GM12892 (cell line): ENCODE measurements at regions not wholly inside any gene's neighbourhood (a gene's known extent, or its start where the extent isn't known, plus 50 kb on each side); places are given as distances from the start of the nearest gene placed in this dataset.
"Not testable (repeated sequence)": the region's sequence is repeated elsewhere in the genome, so short reads cannot be mapped to it uniquely, and the experiment has no call there.

ENCODE experiments used
- DNase-seq: peaks from one replicate; pipeline ENCODE4 v3.0.0; 2011; ENCODE audit not compliant: insufficient read length
- FAIRE-seq: peaks from 2 replicates; lab custom pipeline; 2011; peaks lifted over from hg19 to GRCh38; lab: Jason Lieb, UNC
- POLR2A ChIP-seq: IDR thresholded peaks from 2 replicates; pipeline ENCODE4 v1.6.1; 2011; ENCODE audit warnings: low read depth, low read length, control low read depth
- POLR2AphosphoS5 ChIP-seq: IDR thresholded peaks from 2 replicates; pipeline ENCODE4 v1.6.1; 2011; ENCODE audit warnings: low read depth, low read length, control low read depth
- TAF1 ChIP-seq: IDR thresholded peaks from 2 replicates; pipeline ENCODE4 v1.6.1; 2011; ENCODE audit warnings: low read depth, mild to moderate bottlenecking, control low read depth, low read length, borderline replicate concordance

DNA sequence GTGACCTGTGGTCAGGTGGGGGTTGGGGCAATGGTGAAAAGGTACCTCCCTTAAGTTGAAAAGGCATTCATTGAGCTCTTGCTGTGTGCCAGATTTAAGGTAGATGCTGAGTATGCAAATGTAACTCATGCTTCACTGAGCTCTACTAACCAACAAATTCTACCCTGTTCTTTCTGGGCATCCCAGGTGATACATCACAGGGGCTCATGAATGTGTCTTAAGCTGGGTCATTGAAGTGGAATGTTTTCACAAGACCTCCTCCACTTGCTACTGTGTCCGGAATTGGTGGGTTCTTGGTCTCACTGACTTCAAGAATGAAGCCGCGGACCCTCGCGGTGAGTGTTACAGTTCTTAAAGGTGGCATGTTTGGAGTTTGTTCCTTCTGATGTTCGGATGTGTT is 362.8 kb upstream of the ZNF462 start:
- TF ChIP-seq TAF1 (no peak), POLR2A (no peak), POLR2AphosphoS5 (no peak)
- FAIRE-seq (no peak), DNase-seq (no peak)

DNA sequence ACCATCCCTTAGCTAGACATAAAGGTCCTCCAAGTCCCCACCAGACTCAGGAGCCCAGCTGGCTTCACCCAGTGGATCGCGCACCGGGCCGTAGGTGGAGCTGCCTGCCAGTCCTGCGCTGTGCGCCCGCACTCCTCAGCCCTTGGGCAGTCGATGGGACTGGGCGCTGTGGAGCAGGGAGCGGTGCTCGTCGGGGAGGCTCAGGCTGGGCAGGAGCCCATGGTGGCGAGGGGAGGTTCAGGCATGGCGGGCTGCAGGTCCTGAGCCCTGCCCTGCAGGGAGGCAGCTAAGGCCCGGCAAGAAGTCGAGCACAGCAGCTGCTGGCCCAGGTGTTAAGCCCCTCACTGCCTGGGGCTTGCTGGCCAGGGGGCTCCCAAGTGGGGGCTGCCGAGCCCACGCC is 361.8 kb upstream of the ZNF462 start:
- not testable (repeated sequence) for DNase-seq, FAIRE-seq

DNA sequence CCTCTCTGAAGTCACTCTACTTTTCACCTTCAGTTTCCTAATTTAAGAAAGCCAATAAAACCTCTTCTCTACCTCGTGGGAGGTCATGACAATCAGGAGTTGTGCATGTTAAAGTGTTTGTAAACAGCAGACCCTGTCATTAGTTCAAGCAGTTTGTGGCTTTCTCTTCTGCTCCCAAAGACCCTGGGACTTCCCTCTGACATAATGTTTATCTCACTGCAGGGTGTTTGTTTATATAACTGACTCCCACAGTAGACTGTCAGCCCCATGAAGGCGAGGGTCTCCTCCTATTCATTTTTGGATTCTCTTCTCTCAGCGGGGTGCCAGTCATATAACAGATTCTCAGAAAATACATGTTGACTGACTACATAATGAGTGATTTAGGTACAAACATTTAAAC is 360.0 kb upstream of the ZNF462 start:
- DNase-seq (no peak), FAIRE-seq (no peak)
- TF ChIP-seq POLR2A, result no peak

DNA sequence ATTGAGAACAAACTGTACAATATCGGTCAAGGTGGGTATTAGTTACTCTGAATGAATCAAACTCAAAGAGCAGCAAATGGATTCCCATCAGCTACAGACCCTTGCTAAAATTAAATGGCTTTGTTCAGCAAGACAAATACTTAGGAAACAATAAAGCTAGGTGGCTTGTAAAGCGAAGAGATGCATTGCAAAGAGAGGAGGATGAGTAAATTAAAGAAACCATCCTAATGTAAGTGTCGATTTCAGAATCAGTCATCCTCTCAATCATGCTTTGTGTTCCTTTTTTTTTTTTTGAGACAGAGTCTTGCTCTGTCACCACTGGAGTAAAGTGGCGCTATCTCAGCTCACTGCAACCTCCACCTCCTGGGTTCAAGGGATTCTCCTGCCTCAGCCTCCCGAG is 359.2 kb upstream of the ZNF462 start:
- no peak for FAIRE-seq
- DNase-seq, result no peak

DNA sequence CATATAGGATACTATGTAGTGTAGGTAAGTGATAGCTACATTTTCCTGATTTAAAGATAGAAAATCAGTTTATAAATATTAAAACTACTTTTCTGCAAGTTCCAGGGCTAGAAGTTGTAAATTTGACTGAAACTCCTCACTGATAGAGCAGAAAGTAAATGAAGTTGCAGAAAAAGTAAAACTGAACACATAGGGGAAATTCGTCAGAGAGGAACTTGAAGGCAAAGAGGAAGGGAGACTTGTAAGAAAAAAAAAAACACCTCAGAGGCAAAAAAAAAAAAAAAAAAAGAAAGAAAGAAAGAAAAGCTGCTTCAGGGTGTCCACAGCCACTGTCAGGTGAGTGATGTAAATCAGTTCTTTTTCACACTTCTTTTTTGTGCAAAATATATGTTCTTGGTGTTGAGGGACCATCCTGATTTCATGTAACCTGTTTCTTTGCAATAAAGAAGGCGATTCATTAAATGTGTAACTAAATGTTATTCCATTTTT is 336.2 kb upstream of the ZNF462 start:
- DNase-seq (no peak), FAIRE-seq (no peak)
- TF ChIP-seq POLR2AphosphoS5, result no peak
- TF ChIP-seq TAF1, result no peak
- TF ChIP-seq POLR2A, result no peak

More for the DNA sequence above, 359.2 kb upstream of the ZNF462 start:
- TF ChIP-seq POLR2AphosphoS5, result no peak
- no peak for TF ChIP-seq TAF1
- TF ChIP-seq POLR2A, result no peak

DNA sequence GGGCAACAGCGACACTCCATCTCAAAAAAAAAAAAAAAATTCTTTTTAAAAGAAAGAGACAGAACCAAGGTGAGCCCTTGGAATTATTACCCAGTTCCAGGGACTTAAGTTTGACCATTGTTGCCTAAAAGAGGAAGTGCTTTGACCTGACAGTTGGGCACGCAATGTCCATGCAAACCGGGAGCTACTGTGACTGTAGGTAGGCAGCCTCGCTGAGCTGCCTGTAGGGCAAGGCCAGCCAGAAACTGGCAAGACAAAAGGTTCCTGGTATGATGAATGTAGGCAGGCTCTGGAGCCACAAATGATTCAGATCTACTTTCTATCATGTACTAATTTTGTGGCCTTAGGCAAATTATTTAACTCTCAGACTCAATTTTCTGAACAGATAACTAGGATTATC is 334.8 kb upstream of the ZNF462 start:
- TF ChIP-seq POLR2A, result no peak
- no peak for TF ChIP-seq TAF1
- no peak for TF ChIP-seq POLR2AphosphoS5
- DNase-seq, result no peak
- FAIRE-seq, result no peak

DNA sequence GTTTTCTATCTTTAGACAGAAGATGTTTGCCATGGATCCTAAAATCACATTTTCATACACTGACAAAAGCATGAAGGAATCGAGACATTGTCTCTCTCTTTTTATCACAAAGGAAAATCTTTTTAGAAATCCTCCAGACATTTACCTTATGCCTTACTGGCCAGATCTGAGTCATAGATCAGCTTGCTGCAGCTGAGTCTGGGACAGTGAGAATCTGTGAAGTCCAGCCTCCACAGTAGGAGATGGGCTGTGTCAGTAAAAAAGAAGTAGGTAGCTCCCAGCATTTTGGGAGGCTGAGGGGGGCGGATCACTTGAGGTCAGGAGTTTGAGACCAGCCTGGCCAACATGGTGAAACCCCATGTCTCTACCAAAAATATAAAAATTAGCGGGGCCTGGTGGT is 333.4 kb upstream of the ZNF462 start:
- no peak for TF ChIP-seq POLR2A
- FAIRE-seq (no peak), DNase-seq (no peak)

DNA sequence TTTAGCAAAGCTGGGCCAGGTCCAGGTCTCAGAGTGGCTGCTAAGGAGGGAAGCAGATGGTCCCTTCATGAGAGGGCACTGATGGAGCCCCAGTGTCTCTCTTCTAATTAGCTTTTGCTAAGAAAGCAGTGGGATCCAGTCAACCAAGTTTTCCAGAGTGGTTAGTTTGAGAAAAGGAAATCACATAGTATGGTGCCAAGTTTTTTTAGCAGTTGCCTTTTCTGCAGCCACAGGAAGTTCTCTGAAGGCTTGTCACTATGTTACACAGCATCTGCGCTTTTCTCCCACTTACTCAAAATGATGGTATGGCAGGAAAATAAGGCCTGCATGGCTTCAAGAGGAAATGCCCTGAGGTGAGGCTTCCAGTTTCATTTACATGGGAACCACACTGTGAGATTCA is 331.5 kb upstream of the ZNF462 start:
- DNase-seq (no peak), FAIRE-seq (no peak)
- TF ChIP-seq POLR2AphosphoS5, result no peak
- no peak for TF ChIP-seq TAF1
- no peak for TF ChIP-seq POLR2A

DNA sequence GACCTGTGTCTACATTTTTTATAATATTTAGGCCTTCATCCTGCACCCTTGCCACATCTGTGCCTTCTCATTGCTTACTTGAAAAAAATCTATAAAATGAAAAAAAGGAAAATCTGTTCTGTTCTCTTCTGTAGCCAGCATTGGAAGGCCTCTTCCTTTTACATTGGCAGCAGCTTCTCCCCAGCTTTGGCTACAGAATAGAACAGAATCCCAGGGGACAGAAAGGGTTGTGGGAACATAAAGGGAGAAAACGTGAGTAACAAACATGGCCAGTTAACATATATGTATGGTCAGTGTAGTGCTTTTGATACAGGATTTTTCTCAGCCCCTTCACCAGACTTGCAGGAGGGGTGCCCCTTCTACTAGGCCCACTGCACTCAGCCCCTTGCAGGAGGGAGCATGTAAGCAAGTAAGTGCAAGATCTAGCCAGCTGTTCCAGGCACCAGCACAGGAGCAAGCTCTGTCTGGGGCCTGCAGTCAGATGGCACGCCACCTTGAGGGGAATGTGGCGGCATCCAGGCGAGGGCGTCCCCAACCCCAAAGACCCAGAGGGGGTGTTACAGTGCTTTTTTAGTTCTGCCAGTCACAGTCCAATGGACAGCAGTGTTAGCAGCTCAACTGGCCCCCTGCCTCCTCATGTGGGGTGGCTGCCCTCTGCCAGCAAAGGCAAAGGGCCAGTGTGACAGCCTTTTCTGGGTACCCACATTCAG is 330.5 kb upstream of the ZNF462 start:
- TF ChIP-seq TAF1, result no peak
- TF ChIP-seq POLR2A, result no peak
- no peak for TF ChIP-seq POLR2AphosphoS5
- no peak for FAIRE-seq

DNA sequence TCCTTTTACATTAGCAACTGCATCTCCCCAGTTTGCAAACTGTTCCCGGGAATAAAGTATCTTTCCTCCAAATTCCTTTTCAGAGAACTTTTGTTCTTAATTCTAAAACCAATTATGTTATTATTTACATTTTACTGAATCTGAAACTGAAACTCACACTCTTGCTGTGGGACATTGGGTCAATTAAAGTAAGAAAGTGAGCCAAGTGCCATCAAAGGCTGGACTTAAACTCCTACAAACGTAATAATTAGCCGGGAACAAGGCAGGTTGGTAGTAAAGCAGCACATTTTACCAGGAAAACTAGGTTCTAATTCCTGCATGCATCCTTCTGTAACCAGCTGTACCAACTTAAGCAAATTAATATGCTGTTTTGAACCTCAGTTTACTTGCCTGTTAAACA is 328.2 kb upstream of the ZNF462 start:
- TF ChIP-seq POLR2AphosphoS5, result no peak
- TF ChIP-seq TAF1, result no peak
- no peak for TF ChIP-seq POLR2A
- FAIRE-seq, result no peak
- DNase-seq, result no peak

More for the DNA sequence above, 330.5 kb upstream of the ZNF462 start:
- no peak for DNase-seq

DNA sequence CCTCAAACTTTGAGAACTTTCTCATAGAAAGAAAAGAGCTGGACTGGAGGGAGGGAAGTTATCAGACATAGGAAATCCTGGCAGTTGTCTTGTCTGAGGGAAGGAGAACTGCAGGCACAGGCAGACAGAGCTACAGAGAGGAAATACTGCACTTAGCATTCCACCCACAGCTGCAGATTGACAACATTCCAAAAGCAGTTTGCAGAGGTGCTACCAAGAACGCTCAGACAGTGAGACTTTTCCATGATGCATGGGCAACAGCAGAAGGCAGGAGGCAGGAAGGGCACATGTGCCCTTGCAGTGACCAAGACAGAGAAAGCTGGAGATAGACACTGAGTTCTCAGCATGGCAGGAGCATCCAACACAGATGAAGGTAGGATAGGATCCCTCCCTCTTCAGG is 327.5 kb upstream of the ZNF462 start:
- no peak for DNase-seq
- no peak for FAIRE-seq
- no peak for TF ChIP-seq POLR2AphosphoS5
- TF ChIP-seq POLR2A, result no peak
- no peak for TF ChIP-seq TAF1

DNA sequence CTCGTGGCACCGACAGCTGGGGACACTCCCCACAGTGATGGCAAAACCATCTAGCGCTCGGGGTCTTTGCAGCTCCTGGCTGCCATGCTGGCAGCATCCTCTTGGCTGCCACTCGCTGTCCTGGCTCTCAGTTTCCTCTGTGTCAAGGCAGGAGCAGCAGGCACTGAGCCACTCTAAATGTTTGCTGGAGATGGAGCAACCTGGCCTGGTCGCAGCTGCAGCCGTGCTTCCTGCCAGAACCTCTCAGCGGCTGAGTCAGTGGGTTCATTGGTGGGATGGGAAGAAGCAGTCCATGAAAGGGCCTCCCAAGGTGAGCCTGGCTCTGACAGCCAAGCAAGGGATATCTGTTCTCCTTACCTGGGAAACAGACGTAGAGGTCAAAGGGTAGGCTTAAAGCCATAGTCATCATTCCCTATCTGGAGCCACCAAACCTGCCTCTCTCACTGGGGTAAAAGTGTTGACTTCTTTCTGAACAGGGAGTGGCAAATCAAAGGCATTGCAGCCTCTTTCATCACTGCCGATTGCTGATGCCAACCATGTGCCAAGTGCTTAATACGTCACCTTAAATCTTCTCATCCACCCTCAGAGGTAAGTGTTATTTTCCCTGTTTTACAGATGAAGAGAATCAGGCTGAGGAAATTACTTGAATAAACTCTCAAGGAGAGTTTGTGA is 304.8 kb upstream of the ZNF462 start:
- no peak for FAIRE-seq
- no peak for DNase-seq

DNA sequence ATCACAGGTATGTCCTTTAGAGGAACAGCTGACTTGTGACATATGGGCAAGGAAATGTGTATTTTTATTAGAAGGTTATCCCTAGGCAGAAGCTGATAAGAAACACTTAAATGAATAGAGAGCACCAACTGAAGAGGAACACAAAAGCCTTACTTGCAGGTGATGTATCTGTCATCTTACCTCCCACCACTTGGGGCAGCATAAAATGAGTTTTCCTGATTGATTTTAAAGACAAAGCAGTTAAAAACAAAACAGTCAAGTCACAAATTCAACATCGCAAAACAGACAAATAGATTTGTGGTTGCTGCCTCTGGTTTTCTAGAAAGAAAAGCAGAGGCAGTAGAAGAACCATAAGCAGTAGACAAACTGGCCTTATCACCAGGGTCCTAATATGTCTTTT is 302.4 kb upstream of the ZNF462 start:
- FAIRE-seq, result no peak
- DNase-seq, result no peak
- TF ChIP-seq POLR2A, result no peak
- no peak for TF ChIP-seq TAF1
- TF ChIP-seq POLR2AphosphoS5, result no peak

More for the DNA sequence above, 304.8 kb upstream of the ZNF462 start:
- TF ChIP-seq POLR2A (no peak), TAF1 (no peak), POLR2AphosphoS5 (no peak)
